Calu3 (cell line): ENCODE measurements at regions not wholly inside any gene's neighbourhood (a gene's known extent, or its start where the extent isn't known, plus 50 kb on each side); places are given as distances from the start of the nearest gene placed in this dataset.

Experiments
- BruUV-seq: library from RNA; stranded (reverse); fragments of 400-500 nt; replicated peaks from 2 replicates; lab custom pipeline; 2021; lab: Mats Ljungman, UMichigan
- CTCF ChIA-PET: fragments of 300-600 bp; sonication (Branson Sonifier 250); formaldehyde crosslinking; loops from one replicate; lab custom pipeline; 2022; ENCODE audit warnings: antibody characterized with exemption; lab: Charles Lee
- DNase-seq: peaks from one replicate; pipeline ENCODE4 v3.0.0; 2022
- H3K27ac Mint-ChIP-seq: one replicate; pipeline ENCODE4 v1.8.0; 2022; ENCODE audit warnings: mixed read lengths; ENCODE audit not compliant: unreplicated experiment
- H3K27me3 Mint-ChIP-seq: one replicate; pipeline ENCODE4 v1.8.0; 2022; ENCODE audit warnings: mixed read lengths; ENCODE audit not compliant: unreplicated experiment
- H3K36me3 Mint-ChIP-seq: one replicate; pipeline ENCODE4 v1.8.0; 2022; ENCODE audit warnings: mild to moderate bottlenecking, moderate library complexity, mixed read lengths; ENCODE audit not compliant: insufficient read depth, unreplicated experiment
- H3K4me1 Mint-ChIP-seq: one replicate; pipeline ENCODE4 v1.8.0; 2022; ENCODE audit warnings: mild to moderate bottlenecking, low read depth, mixed read lengths; ENCODE audit not compliant: unreplicated experiment
- H3K4me3 Mint-ChIP-seq: one replicate; pipeline ENCODE4 v1.8.0; 2022; ENCODE audit warnings: mild to moderate bottlenecking, low read depth, moderate library complexity, mixed read lengths; ENCODE audit not compliant: unreplicated experiment
- H3K9me3 Mint-ChIP-seq: one replicate; pipeline ENCODE4 v1.8.0; 2022; ENCODE audit warnings: low read depth, mixed read lengths; ENCODE audit not compliant: unreplicated experiment
- intact Hi-C: fragments of 100-400 bp; cut with micrococcal nuclease; formaldehyde crosslinking; loops from one replicate; pipeline ENCODE4 v1.10.0; 2022; ENCODE audit not compliant: unreplicated experiment
- TF ChIP-seq, protein P1 (sequence below): fragments of 200-600 bp; IDR thresholded peaks from one replicate; pipeline ENCODE4 v1.8.0; 2022; ENCODE audit warnings: antibody characterized with exemption; ENCODE audit not compliant: unreplicated experiment

- CTCF ChIA-PET: no interaction called here
- Mint-ChIP-seq H3K9me3 (no peaks in the 10 kb centered on the region), H3K4me3 (no peak overlapping the region), H3K36me3 (no peaks in the 10 kb centered on the region), H3K27ac (no peak overlapping the region), H3K27me3 (peaks cover 96% of the 10 kb centered on the region), H3K4me1 (no peaks in the 10 kb centered on the region)
- no peak for DNase-seq
- BruUV-seq: no TSS peak
- intact Hi-C loops: loop anchor here (2.0 to 10.0 kb wide), 4 partner anchors 317 to 595 kb away; no protein-coding TSS in a partner anchor
- TF ChIP-seq, protein P1, sequence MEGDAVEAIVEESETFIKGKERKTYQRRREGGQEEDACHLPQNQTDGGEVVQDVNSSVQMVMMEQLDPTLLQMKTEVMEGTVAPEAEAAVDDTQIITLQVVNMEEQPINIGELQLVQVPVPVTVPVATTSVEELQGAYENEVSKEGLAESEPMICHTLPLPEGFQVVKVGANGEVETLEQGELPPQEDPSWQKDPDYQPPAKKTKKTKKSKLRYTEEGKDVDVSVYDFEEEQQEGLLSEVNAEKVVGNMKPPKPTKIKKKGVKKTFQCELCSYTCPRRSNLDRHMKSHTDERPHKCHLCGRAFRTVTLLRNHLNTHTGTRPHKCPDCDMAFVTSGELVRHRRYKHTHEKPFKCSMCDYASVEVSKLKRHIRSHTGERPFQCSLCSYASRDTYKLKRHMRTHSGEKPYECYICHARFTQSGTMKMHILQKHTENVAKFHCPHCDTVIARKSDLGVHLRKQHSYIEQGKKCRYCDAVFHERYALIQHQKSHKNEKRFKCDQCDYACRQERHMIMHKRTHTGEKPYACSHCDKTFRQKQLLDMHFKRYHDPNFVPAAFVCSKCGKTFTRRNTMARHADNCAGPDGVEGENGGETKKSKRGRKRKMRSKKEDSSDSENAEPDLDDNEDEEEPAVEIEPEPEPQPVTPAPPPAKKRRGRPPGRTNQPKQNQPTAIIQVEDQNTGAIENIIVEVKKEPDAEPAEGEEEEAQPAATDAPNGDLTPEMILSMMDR: no peak
Observed at GRCh38 chr1:30109853-30110252, 613.5 kb downstream of the MATN1 start.

- Mint-ChIP-seq H3K4me1 (no peaks in the 10 kb centered on the region), H3K27me3 (peaks cover 100% of the 10 kb centered on the region), H3K27ac (no peak overlapping the region), H3K36me3 (no peaks in the 10 kb centered on the region), H3K4me3 (no peak overlapping the region), H3K9me3 (no peaks in the 10 kb centered on the region)
- CTCF ChIA-PET: no interaction called here
- intact Hi-C loops: loop anchor here (10.0 kb wide), 2 partner anchors 593 to 597 kb away; no protein-coding TSS in a partner anchor
- BruUV-seq: no TSS peak
- DNase-seq: no peak
- TF ChIP-seq, protein P1: no peak
Observed at GRCh38 chr1:30108186-30108585, 615.2 kb downstream of the MATN1 start.

- TF ChIP-seq, protein P1: peak; percentile 84
- no TSS peak for BruUV-seq
- H3K27ac Mint-ChIP-seq: no peak overlapping the region
- intact Hi-C loops: loop anchor here (10.0 kb wide), 2 partner anchors 591 to 599 kb away; no protein-coding TSS in a partner anchor
- DNase-seq: peak; percentile 74
- H3K27me3 Mint-ChIP-seq: peaks cover 100% of the 10 kb centered on the region
- H3K4me3 Mint-ChIP-seq: no peak overlapping the region
- no peaks in the 10 kb centered on the region for H3K4me1 Mint-ChIP-seq
- CTCF ChIA-PET: no interaction called here
- no peaks in the 10 kb centered on the region for H3K36me3 Mint-ChIP-seq
- H3K9me3 Mint-ChIP-seq: no peaks in the 10 kb centered on the region
Observed at GRCh38 chr1:30106125-30106524, 617.3 kb downstream of the MATN1 start.

DNA sequence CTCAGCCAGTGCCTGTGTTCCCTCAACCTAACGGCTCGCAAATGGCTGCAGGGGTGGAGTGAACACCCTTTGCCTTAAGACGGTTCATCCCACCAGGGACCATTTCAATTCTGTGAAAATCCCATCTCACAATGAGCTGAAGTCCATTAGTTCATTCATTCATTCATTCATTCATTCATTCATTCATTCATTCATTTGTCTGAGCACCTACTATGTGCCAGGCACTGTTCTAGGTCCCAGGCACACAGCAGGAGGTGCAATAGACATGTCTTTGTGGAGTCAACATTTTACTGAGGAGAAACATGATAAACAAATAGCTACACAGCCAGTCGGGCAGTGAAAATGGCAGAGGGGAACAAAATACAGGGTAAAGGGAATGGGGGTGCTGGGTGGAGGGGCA is 618.8 kb downstream of the MATN1 start:
- H3K9me3 Mint-ChIP-seq: no peaks in the 10 kb centered on the region
- TF ChIP-seq, protein P1: no peak
- no TSS peak for BruUV-seq
- intact Hi-C loops: loop anchor here (10.0 kb wide), 2 partner anchors 590 to 600 kb away; no protein-coding TSS in a partner anchor
- no peaks in the 10 kb centered on the region for H3K4me1 Mint-ChIP-seq
- H3K36me3 Mint-ChIP-seq: no peaks in the 10 kb centered on the region
- CTCF ChIA-PET: no interaction called here
- DNase-seq: no peak
- H3K27me3 Mint-ChIP-seq: peaks cover 100% of the 10 kb centered on the region
- no peak overlapping the region for H3K27ac Mint-ChIP-seq
- H3K4me3 Mint-ChIP-seq: no peak overlapping the region
